Stimulated activated CD8-positive, alpha-beta memory T cell treated with anti-CD3 and anti-CD28 coated beads, Interleukin-12 subunit alpha, Interleukin-12 subunit beta, amount 100 ng/mL, for 24 hours (primary cell): ENCODE measurements at regions not wholly inside any gene's neighbourhood (a gene's known extent, or its start where the extent isn't known, plus 50 kb on each side); places are given as distances from the start of the nearest gene placed in this dataset.
"Not testable (repeated sequence)": the region's sequence is repeated elsewhere in the genome, so short reads cannot be mapped to it uniquely, and the experiment has no call there.

ENCODE experiments used
- DNase-seq: peaks from one replicate; pipeline ENCODE4 v3.0.0-alpha.2; 2020; ENCODE audit errors: extremely low read depth

DNA sequence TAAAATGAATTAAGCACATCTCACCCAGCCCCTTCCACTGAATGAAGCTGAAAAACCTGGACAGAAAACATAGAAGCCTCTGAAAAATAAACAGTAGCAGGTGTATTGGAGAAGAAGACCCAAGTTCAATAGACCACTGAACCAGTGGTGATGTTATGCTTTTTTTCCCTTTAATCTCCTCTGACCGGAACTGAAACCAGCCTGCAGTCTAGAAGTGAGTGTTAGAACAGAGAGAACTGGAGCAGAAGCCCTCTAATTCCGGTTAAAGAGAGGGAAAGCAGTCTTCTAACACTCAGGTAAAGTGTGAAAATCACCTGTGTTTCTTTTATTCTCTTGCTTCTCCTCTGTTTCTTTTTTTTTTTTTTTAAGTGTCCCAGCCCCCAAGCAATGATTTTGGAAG lies 83.5 kb upstream of the CCL21 start:
- DNase-seq, result no peak

DNA sequence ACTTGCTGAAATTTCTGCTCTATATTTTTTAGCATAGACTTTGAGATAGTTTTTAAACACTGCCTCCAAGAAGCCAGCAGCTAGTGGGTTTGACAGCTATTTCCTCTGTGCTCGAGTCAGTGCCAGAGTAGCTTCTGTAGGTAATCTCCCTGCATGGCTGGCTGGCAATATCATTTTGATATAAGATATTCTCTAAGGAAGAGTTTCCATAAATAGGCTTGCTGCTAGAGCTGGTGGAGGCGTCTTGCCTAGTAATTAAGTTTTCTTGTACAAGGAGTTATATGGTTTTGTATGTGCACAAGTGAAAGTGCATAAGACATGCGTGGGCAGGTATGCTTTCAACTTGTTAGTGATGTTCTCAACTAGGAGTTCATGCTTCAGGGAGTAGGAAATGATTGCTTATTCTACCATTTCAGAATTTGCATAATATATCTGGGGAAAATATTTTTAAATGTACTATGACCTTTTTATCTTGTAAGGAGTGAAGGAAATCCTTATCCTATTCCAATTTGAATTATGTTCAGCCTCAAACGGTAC lies 74.1 kb upstream of the CCL21 start:
- DNase-seq, result no peak

GRCh38 chr9:34782372-34782771 lies 72.4 kb upstream of the CCL21 start:
- DNase-seq, result no peak

DNA sequence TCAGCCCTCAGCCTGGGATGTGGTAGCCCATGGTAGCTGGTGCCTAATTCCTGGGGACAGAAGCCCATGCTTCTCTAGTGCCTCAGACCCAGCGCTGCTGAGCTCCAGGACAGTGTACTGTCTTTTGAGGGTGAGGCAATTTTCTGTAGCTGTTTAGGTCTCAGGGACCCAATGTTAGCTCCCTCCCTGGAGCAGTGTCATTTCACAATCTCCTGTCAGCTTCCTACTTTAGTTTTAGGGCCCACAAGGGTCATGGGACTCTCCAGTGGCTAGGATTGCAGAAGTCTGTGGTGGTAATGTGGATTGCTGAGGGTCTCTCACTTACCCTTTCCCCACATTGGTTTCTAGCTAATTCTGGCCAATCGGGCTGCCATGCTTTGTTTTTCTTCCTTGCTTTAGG lies 67.7 kb upstream of the CCL21 start:
- DNase-seq, result no peak

DNA sequence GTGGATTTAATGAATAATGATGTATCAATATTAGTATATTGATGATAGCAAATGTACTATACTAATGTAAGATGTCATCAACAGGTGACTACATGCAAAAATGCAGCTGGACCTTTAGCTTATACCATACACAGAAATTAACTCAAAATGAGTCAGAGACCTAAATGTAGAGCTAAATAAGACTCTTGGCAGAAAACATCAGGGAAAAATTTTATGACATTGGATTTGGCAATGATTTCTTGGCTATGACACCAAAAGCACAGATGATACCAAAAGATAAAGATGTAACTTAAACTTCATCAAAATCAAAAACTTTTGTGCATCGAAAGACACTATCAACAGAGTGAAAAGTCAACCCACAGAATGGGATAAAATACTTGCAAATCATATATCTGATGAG lies 64.0 kb upstream of the CCL21 start:
- DNase-seq, result no peak

GRCh38 chr9:34773306-34773910 lies 63.5 kb upstream of the CCL21 start:
- no peak for DNase-seq

DNA sequence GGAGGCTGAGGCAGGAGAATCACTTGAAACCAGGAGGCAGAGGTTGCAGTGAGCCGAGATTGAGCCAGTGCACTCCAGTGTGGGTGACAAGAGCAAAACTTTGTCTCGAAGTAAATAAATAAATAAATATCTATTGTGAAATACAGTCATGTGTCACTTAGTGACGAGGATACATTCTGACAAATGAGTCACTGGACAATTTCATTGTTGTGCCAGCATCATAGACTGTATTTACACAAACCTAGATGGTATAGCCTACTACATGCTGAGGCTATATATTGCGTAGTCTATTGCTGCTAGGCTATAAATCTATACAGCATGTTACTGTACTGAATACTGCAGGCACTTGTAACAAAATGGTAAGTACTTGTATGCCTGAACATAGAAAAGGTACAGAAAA lies 61.1 kb upstream of the CCL21 start:
- no peak for DNase-seq

DNA sequence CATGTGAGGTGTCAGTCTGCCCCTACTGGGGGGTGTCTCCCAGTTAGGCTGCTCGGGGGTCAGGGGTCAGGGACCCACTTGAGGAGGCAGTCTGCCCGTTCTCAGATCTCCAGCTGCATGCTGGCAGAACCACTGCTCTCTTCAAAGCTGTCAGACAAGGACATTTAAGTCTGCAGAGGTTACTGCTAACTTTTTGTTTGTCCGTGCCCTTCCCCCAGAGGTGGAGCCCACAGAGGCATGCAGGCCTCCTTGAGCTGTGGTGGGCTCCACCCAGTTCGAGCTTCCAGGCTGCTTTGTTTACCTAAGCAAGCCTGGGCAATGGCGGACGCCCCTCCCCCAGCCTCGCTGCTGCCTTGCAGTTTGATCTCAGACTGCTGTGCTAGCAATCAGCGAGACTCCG lies 57.2 kb upstream of the CCL21 start:
- DNase-seq, result not testable (repeated sequence)

DNA sequence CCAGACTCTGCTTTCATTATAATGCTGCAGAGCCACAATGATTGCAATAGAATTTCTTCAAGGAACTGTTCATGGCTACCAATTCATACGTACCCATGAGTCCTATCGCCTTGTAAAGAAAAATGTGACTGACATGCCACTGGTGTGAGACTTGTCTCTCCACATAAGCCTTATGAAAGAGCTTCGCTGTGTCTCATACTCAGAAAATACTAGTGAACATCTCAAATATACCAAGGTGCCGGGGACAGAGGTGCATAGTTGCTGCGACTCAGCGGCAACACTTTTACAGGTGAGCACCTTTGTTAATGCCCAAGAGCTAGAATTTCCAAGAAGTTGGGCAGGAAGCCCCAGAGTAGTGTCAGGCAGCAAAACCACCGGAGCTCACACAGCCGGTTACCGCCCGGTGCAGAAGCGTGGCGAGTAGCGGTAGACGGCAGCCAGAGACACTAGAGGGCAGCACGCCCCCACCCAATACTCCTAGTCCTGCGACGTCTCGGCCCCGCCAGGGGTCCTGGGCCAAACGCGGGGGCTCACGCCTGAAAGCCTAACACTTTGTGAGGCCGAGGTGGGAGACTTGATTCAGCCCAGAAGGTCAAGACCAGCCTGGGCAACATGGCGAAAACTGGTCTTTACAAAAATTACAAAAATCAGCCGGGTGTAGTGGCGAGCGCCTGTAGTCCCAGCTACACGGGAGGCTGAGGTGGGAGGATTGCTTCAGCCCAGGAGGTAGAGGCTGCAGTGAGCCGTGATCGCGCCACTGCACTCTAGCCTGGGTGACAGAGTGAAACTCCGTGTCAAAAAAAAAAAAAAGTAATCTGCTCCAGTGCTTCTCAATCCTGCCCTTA lies 50.5 kb upstream of the CCL21 start:
- not testable (repeated sequence) for DNase-seq
